ENCODE measurements at regions not wholly inside any gene's neighbourhood (a gene's known extent, or its start where the extent isn't known, plus 50 kb on each side); places are given as distances from the start of the nearest gene placed in this dataset.

DNA sequence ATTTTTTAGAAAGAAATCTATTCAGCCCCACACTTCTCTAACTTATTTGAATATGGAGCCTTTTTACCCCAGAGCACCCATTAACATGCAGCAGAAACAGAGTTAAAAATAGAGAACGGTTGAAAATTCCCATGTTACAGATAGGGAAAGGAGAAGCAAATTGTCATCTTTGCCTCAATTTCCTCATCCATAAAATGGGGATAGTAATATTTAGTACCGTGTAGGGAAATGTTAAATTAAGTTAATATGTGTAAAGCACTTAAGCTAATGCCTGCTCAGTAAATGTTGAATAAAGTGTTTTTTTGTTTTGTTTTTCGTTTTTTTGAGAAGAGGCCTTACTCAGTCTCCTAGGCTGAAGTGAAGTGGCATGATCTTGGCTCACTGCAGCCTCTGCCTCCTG lies 50.3 kb downstream of the NAV1 start:
- no peak overlapping the region for H3K4ac ChIP-seq (ENCODE audit: low read depth in 1 of 2, low read length in 2 of 2)

DNA sequence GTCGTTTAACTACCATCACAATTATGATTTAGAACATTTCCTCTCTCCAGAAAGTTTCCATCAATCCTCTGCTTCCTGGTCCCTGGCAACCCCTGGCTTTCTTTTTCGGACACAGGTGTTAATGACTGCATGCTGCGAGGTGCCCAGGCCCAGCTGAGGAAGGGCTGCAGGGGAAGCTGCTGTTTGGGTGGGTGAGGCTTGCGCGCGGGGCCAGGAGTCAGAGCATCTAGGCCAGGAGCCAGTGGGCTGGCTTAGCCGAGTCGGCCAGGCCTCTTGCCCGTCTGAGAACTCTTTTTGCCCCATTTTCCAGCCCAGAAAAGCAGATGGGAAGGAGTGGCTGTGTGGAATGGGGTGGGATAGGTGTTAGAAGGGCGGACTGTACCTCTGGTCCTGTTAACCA lies 51.5 kb downstream of the NAV1 start:
- Histone ChIP-seq H3K4me1 (ENCODE audit: control insufficient read depth, insufficient read depth, low read depth, low read length) (peaks cover 21% of the 10 kb centered on the region), H4K8ac (ENCODE audit: low read length) (peak overlapping the region; percentile 27), H2BK5ac (ENCODE audit: low read depth, low read length, poor library complexity, severe bottlenecking) (no peak overlapping the region), H3K23ac (ENCODE audit: low read length in 2 of 2) (no peak overlapping the region), H4K91ac (ENCODE audit: low read length) (peak overlapping the region; percentile 83), H3K79me1 (replicated peaks; ENCODE audit: low read length, poor library complexity, severe bottlenecking) (peaks cover 41% of the 10 kb centered on the region), H2AFZ (ENCODE audit: low read depth, low read length) (no peak overlapping the region), H3K27me3 (ENCODE audit: control insufficient read depth in 1 of 2, insufficient read depth in 1 of 2, low read length in 2 of 2) (no peaks in the 10 kb centered on the region), H2AK5ac (ENCODE audit: low read length, severe bottlenecking) (no peak overlapping the region), H3K9me3 (ENCODE audit: control insufficient read depth, low read length) (no peaks in the 10 kb centered on the region), H3K4me3 (ENCODE audit: insufficient read depth in 1 of 2, low read depth in 1 of 2, low read length in 2 of 2) (no peak overlapping the region), H3K4me2 (ENCODE audit: low read length, poor library complexity, severe bottlenecking) (no peak overlapping the region), H2BK15ac (ENCODE audit: low read depth, poor library complexity, severe bottlenecking) (no peak overlapping the region), H2BK120ac (ENCODE audit: low read depth, low read length) (no peak overlapping the region), H3K9ac (ENCODE audit: low read length) (no peak overlapping the region), H3K4ac (ENCODE audit: low read depth in 1 of 2, low read length in 2 of 2) (peak overlapping the region; percentile 42 to 48), H3K36me3 (ENCODE audit: control insufficient read depth in 1 of 2, insufficient read depth in 2 of 2, low read depth in 1 of 2, low read length in 2 of 2) (peaks cover 23 to 36% of the 10 kb centered on the region in 2 experiments), H2BK12ac (ENCODE audit: low read length in 2 of 2) (peak overlapping the region in 1 of 2 experiments; percentile 73), H3K18ac (ENCODE audit: low read depth in 1 of 2, low read length in 2 of 2) (peak overlapping the region in 1 of 2 experiments; percentile 31), H3K14ac (ENCODE audit: low read length in 2 of 2) (no peak overlapping the region), H3K27ac (ENCODE audit: low read length, poor library complexity, severe bottlenecking) (no peak overlapping the region)
- no peak for DNase-seq
- 94% methylated on average over 8 of the region's 10 CpGs for WGBS

More for the DNA sequence above, 50.3 kb downstream of the NAV1 start:
- Histone ChIP-seq H3K4me3 (ENCODE audit: insufficient read depth in 1 of 2, low read depth in 1 of 2, low read length in 2 of 2) (no peak overlapping the region), H2AFZ (ENCODE audit: low read depth, low read length) (no peak overlapping the region), H3K36me3 (ENCODE audit: control insufficient read depth in 1 of 2, insufficient read depth in 2 of 2, low read depth in 1 of 2, low read length in 2 of 2) (peaks cover 23 to 36% of the 10 kb centered on the region in 2 experiments), H3K79me1 (replicated peaks; ENCODE audit: low read length, poor library complexity, severe bottlenecking) (peaks cover 32% of the 10 kb centered on the region), H3K18ac (ENCODE audit: low read depth in 1 of 2, low read length in 2 of 2) (no peak overlapping the region), H3K14ac (ENCODE audit: low read length in 2 of 2) (no peak overlapping the region), H2BK5ac (ENCODE audit: low read depth, low read length, poor library complexity, severe bottlenecking) (no peak overlapping the region), H3K27ac (ENCODE audit: low read length, poor library complexity, severe bottlenecking) (no peak overlapping the region), H2BK12ac (ENCODE audit: low read length in 2 of 2) (peak overlapping the region in 1 of 2 experiments; percentile 19), H2BK120ac (ENCODE audit: low read depth, low read length) (no peak overlapping the region), H4K91ac (ENCODE audit: low read length) (no peak overlapping the region), H3K4me1 (ENCODE audit: control insufficient read depth, insufficient read depth, low read depth, low read length) (peaks cover 18% of the 10 kb centered on the region), H2AK5ac (ENCODE audit: low read length, severe bottlenecking) (no peak overlapping the region), H3K9me3 (ENCODE audit: control insufficient read depth, low read length) (no peaks in the 10 kb centered on the region), H3K9ac (ENCODE audit: low read length) (no peak overlapping the region), H3K23ac (ENCODE audit: low read length in 2 of 2) (no peak overlapping the region), H4K8ac (ENCODE audit: low read length) (no peak overlapping the region), H3K4me2 (ENCODE audit: low read length, poor library complexity, severe bottlenecking) (no peak overlapping the region), H3K27me3 (ENCODE audit: control insufficient read depth in 1 of 2, insufficient read depth in 1 of 2, low read length in 2 of 2) (no peaks in the 10 kb centered on the region), H2BK15ac (ENCODE audit: low read depth, poor library complexity, severe bottlenecking) (no peak overlapping the region)
- no peak for DNase-seq
- 86% methylated on average over 3 of the region's 3 CpGs for WGBS

DNA sequence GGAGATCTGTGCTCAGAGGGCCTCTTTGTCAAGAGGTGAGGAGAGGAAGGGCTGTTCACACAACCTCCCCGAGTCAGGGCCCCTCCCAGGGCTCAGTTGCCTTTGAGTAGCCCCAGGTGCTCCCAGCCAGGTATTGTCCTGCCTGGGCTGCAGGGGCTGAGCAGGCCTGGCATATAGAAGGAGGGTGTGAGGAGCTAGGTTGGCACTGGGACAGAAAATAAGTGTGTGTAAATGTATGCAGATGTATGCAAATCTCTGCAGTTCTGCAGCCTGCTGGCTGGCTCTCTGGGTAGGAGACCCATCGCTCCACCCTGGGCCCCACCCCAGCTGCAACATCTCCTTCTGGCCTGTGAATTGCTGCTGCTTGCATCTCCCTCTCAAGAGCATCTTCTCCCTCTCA lies 52.4 kb downstream of the NAV1 start:
- Histone ChIP-seq H2BK12ac (ENCODE audit: low read length in 2 of 2) (peak overlapping the region; percentile 88 to 96), H3K4me3 (ENCODE audit: insufficient read depth in 1 of 2, low read depth in 1 of 2, low read length in 2 of 2) (no peak overlapping the region), H3K18ac (ENCODE audit: low read depth in 1 of 2, low read length in 2 of 2) (peak overlapping the region; percentile 88 to 92)

DNA sequence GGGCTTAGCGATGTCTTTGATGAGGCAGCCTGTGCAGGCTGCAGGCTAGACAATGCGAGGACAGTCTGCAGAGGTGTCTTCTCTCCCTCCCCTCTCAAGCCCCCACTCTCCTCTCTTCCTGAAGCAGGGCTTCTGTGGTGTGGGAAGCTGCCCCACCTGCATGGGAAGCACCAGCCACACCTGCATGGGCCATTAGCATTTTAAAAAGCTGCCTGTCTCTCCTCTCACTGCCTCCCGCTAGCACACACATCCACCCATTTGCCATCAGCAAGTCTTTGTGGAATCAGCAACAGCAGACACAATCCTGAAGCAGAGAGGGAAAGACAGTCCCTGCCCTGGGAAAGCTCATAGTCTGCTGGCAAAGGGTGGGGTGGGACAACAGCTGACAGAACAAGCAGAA lies 53.1 kb downstream of the NAV1 start:
- H4K8ac ChIP-seq (ENCODE audit: low read length) = peak overlapping the region; percentile 85
- WGBS = 83% methylated on average over 3 of the region's 3 CpGs

More for the DNA sequence above, 52.4 kb downstream of the NAV1 start:
- no peak overlapping the region for H3K9ac ChIP-seq (ENCODE audit: low read length)
- no peak overlapping the region for H2AK5ac ChIP-seq (ENCODE audit: low read length, severe bottlenecking)
- H4K8ac ChIP-seq (ENCODE audit: low read length) = peak overlapping the region; percentile 50
- H2AFZ ChIP-seq (ENCODE audit: low read depth, low read length) = no peak overlapping the region
- H2BK5ac ChIP-seq (ENCODE audit: low read depth, low read length, poor library complexity, severe bottlenecking) = no peak overlapping the region
- H3K79me1 ChIP-seq (replicated peaks; ENCODE audit: low read length, poor library complexity, severe bottlenecking) = peaks cover 44% of the 10 kb centered on the region
- WGBS = 36% methylated on average over 2 of the region's 2 CpGs
- H4K91ac ChIP-seq (ENCODE audit: low read length) = peak overlapping the region; percentile 93
- H2BK15ac ChIP-seq (ENCODE audit: low read depth, poor library complexity, severe bottlenecking) = peak overlapping the region; percentile 45
- DNase-seq = no peak
- H3K4me2 ChIP-seq (ENCODE audit: low read length, poor library complexity, severe bottlenecking) = no peak overlapping the region
- H3K23ac ChIP-seq (ENCODE audit: low read length in 2 of 2) = no peak overlapping the region
- no peak overlapping the region for H2BK120ac ChIP-seq (ENCODE audit: low read depth, low read length)
- H3K4ac ChIP-seq (ENCODE audit: low read depth in 1 of 2, low read length in 2 of 2) = peak overlapping the region; percentile 47 to 54
- H3K27ac ChIP-seq (ENCODE audit: low read length, poor library complexity, severe bottlenecking) = no peak overlapping the region
- peak overlapping the region in 1 of 2 experiments; percentile 53 for H3K14ac ChIP-seq (ENCODE audit: low read length in 2 of 2)
- peaks cover 23 to 44% of the 10 kb centered on the region in 2 experiments for H3K36me3 ChIP-seq (ENCODE audit: control insufficient read depth in 1 of 2, insufficient read depth in 2 of 2, low read depth in 1 of 2, low read length in 2 of 2)
- peaks cover 23% of the 10 kb centered on the region for H3K4me1 ChIP-seq (ENCODE audit: control insufficient read depth, insufficient read depth, low read depth, low read length)
- no peaks in the 10 kb centered on the region for H3K27me3 ChIP-seq (ENCODE audit: control insufficient read depth in 1 of 2, insufficient read depth in 1 of 2, low read length in 2 of 2)
- H3K9me3 ChIP-seq (ENCODE audit: control insufficient read depth, low read length) = no peaks in the 10 kb centered on the region

More for the DNA sequence above, 53.1 kb downstream of the NAV1 start:
- Histone ChIP-seq H3K23ac (ENCODE audit: low read length in 2 of 2) (peak overlapping the region in 1 of 2 experiments; percentile 19), H3K36me3 (ENCODE audit: control insufficient read depth in 1 of 2, insufficient read depth in 2 of 2, low read depth in 1 of 2, low read length in 2 of 2) (peaks cover 23 to 47% of the 10 kb centered on the region in 2 experiments), H2AFZ (ENCODE audit: low read depth, low read length) (no peak overlapping the region), H3K27ac (ENCODE audit: low read length, poor library complexity, severe bottlenecking) (no peak overlapping the region), H2AK5ac (ENCODE audit: low read length, severe bottlenecking) (no peak overlapping the region), H2BK120ac (ENCODE audit: low read depth, low read length) (peak overlapping the region; percentile 96), H2BK5ac (ENCODE audit: low read depth, low read length, poor library complexity, severe bottlenecking) (no peak overlapping the region), H3K79me1 (replicated peaks; ENCODE audit: low read length, poor library complexity, severe bottlenecking) (peaks cover 46% of the 10 kb centered on the region), H2BK12ac (ENCODE audit: low read length in 2 of 2) (peak overlapping the region; percentile 88 to 96), H3K9me3 (ENCODE audit: control insufficient read depth, low read length) (no peaks in the 10 kb centered on the region), H2BK15ac (ENCODE audit: low read depth, poor library complexity, severe bottlenecking) (no peak overlapping the region), H3K4me3 (ENCODE audit: insufficient read depth in 1 of 2, low read depth in 1 of 2, low read length in 2 of 2) (no peak overlapping the region), H3K4me2 (ENCODE audit: low read length, poor library complexity, severe bottlenecking) (no peak overlapping the region), H3K18ac (ENCODE audit: low read depth in 1 of 2, low read length in 2 of 2) (peak overlapping the region; percentile 88 to 92), H3K4me1 (ENCODE audit: control insufficient read depth, insufficient read depth, low read depth, low read length) (peaks cover 23% of the 10 kb centered on the region), H3K27me3 (ENCODE audit: control insufficient read depth in 1 of 2, insufficient read depth in 1 of 2, low read length in 2 of 2) (no peaks in the 10 kb centered on the region), H3K4ac (ENCODE audit: low read depth in 1 of 2, low read length in 2 of 2) (peak overlapping the region; percentile 62 to 85), H4K91ac (ENCODE audit: low read length) (peak overlapping the region; percentile 93), H3K9ac (ENCODE audit: low read length) (no peak overlapping the region), H3K14ac (ENCODE audit: low read length in 2 of 2) (peak overlapping the region in 1 of 2 experiments; percentile 29)
- no peak for DNase-seq

All from mesenchymal stem cell (in vitro differentiated cells and primary cell).